TTC549 (cell line): ENCODE measurements at regions not wholly inside any gene's neighbourhood (a gene's known extent, or its start where the extent isn't known, plus 50 kb on each side); places are given as distances from the start of the nearest gene placed in this dataset.

Source experiments
- FAIRE-seq: peaks from 2 replicates; lab custom pipeline; 2012; peaks lifted over from hg19 to GRCh38; lab: Jason Lieb, UNC

DNA sequence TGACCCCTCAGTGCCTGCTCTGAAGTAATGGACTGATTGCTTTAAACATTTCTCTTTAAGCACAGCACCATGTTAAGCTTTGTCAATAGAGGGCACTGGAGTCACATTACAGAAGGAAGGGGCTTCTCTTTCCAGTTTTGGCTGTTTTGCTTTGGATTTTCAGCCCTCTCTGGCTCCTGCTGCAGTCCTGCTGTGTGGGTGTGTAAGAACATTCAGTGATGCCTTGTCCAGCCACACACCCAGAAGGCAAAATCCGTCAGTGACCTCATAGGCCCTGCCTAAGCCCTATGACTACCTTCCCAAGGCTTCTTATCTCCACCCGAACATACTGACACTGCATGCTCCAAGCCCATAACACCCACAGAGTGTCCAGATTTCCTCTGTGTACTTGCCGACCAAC, 215.3 kb upstream of the CTSO start:
- peak; percentile 99 for FAIRE-seq

DNA sequence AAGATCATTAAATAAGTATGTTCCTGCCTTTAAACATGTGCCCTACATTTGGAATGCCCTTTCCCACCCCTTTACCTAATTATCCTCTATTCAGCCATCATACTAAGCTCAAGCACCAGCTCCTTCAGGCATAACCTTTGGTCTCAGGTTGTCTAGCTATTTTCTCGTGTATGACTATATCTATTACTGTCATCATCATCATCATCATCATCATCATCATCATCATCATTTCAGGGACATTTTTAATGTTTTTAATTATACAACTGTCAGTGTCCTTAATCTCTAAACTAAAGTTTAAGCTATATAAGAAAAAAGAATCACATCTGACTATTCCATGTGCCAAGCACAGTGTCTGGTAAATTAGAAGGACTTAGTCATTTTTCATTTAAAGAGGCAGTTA, 214.6 kb upstream of the CTSO start:
- no peak for FAIRE-seq

DNA sequence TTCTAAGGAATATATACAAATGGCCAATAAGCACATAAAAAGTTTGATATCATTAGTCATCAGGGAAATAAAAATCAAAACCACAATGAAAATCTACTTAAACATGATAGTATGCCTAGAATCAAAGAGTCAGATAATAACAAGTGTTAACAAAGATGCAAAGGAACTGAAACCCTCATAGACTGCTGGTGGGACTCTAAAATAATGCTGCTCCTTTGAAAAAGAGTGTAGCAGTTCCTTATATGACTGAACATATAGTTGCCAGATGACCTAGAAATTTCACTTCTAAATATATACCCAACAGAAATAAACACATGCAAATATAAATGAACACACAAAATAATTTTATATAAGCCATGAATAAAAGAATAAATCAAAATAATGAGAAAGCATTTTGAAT, 205.1 kb upstream of the CTSO start:
- no peak for FAIRE-seq

DNA sequence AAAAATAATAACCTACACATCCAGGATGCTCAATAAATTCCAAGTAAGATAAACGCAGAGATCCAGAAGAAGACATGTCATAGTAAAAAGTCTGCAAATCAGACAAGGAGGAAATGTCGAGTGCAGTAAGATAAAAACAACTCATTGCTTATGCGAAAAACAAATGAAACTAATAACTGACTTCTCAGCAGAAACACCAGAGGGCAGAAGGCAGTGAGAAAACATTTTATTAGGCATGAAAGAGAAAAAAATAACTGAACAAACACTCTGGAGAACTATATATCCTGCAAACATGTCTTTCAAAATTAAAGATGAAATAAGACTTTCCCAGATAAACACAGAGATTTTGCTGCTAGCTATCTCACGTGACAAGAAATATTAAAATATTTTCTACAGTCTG, 201.3 kb upstream of the CTSO start:
- FAIRE-seq = peak; percentile 43

DNA sequence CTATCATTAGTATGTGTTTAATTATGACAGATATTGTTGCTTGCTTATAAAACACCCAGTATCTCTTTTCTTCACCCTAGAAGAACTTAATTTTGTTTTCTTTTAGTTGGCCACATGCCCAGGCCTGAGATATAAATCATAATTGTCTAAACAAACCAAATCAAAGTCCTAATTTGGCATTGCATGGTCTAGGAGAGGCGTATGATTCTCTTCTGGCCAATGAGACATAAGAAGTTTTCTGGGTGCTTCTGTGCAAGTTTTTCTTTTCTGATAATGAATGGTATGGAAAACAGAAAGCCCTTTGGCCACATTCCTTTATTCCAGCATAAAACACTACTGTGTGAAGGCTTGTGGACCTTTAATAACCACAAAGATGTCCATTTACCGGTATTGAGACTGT, 192.9 kb upstream of the CTSO start:
- no peak for FAIRE-seq

DNA sequence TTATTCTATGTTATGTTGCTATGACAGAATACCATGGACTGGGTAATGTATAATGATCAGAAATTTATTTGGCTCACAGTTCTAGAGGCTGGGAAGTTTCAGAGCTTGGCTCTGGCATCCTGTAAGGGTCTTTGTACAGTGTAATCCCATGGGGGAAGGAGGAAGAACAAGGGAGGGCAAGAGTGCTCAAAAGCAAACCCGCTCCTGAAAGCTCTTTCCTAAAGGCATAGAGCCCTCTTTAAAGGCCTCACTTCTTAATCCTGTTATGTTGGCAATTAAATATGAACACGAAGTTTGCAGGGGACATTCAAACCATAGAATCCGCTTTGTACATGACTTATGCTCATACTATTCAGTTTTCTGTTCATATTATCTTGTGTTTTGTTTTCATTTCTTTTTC, 191.3 kb upstream of the CTSO start:
- no peak for FAIRE-seq

DNA sequence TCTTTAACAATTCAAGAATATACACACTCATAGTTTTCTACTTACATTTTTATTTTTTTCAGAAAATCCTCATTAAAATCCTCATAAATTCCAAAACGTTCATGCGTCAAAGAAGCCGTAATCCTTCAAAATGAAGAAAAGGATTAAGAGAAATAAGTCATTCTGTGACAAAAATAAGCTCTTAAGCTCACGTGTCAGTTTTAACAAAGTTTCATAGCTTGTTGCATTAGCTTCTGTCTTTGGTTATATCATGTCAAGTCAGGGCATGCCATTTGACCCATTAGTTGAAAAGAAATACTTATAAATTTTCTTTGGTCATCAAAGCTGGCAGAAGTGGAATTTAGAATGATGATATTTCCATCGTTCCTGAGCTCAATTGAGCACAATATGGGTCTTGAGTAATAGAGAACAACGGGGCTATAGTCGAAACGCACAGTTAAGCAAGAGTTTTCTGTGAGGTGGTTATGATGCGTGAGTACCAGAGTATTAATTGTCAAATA, 185.2 kb upstream of the CTSO start:
- peak; percentile 48 for FAIRE-seq

DNA sequence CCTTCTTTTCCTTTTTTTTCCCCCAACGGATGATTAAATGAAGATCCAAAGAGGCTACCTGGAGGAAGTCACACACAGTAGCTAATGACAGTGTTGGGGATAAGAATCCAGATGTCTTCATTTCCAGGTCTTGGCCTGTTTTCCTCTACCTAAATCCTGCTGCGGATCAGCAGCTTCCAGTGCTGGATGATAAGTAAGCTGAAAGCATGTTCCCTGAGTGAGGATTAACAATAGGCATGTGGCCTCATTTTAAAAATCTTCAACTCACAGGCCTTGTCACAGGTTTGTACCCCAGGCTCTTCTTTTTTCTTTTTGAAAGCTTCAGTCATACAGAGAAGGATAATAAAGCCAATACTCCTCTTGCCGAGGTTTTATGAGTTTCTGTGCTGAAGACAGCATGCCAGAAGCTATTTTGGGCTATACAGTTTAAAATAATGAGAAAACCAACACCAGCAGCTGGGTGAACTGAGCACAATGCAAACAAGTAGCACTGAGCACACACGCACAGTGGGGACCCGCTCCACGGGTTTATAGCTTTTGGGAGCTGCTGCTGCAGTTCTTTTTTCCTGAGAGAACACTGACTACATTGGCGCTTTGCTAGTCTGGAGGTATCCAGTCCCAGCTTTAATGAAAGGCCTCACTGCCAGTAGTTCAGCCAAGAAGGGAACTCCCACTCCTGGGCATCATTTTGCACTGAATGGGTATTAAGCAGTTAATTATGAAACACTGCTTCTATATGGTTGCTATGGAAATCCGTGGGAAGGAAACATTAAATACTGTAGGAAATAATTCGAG, 184.2 kb upstream of the CTSO start:
- no peak for FAIRE-seq

DNA sequence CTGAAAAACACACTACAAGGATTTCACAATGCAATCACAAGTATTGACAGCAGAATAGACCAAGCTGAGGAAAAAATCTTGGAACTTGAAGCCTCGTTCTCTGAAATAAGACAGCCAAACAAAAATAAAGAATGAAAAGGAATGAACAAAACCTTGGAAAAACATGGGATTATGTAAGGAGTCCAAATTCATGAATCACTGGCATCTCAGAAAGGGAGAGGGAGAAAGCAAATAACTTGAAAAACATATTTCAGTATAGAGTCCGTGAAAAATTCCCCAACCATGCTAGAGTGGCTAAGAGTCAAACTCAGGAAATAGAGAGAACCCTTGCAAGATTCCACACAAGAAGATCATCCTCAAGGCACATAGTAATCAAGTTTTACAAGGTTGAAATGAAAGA, 178.5 kb upstream of the CTSO start:
- no peak for FAIRE-seq

DNA sequence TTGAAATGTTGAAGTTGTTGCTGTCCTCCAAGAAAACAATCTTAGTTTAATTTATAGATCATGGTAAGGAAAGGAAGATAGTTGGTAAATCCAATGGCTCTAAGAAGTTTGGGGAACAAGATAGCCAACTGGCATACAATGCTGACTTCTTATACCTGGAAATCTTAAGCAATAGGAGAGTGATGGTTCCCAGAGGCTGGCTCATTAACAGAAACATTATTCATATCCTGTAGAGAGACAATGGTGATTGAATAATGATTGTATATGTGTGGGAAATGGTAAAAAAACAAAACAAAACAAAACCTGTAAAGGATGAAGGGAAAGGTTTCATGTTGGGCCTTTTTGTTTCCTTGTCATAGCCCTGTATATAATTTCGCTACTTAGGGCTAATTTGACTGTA, 174.9 kb upstream of the CTSO start:
- no peak for FAIRE-seq

DNA sequence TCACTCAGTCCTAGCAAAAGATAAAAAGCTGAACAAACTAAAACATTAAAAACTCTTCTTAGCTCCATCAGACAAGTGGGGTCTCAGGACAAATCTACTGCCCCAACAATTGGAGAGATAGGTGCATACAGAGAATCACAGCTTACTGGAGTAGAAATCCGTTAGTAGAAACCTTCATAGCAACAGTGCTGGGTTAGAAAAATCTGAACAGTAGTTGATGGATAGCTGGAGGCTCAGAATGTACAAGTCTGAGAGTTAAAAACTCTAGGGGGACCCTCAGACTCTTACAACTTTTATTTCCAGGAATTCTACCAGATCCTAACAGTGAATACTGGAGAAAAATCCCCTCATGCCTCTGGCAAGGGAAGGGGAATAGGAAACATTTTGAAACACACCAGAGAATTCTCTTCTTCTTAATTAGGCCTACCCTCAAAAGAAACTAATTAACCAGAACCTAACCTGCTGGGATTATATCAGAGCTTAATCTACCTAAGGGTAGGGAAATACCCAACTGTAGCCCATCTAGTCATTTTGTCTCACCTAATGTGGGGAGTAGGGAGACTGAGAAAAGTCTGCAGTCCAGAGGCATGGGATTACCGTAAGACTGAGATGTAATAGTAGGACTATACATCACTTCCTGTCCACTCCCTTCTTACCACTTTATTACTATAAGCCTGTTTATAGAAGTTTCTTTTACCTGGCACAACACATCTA, 165.0 kb upstream of the CTSO start:
- no peak for FAIRE-seq

DNA sequence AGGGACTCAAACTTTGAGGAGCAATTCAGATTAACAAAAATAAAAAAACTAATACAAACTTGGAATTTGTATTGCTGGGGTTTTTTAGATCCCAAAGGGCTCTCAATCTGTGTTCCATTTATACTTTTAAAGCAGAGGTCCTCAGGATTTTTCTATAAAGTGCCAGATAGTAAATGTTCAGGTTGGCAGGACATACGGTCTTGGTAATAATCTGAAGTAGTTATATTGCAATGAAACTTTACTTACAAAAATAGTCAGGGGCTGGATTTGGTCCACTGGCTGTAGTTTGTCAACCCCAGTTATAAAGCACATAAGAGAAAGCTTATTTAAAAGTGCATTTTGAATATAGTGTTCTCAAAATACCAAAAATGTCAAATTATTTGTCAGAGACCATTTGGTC, 164.1 kb upstream of the CTSO start:
- FAIRE-seq = no peak

DNA sequence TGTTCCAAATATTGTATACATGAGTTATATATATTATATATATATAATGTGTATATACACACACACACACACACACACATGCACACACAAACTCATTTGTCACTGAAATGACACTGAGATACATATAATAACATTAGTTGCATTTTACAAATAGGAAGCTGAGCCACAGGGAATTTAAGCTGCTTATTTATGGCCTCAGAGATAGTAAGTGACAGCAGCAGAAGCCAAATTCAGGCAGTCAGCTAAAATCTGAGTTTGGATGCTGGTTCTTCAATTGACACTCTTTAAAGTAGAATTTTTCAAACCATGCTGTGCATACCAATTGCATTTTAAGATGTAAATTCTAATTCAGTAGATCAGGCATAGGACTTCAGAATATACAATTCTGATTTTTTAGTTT, 163.3 kb upstream of the CTSO start:
- no peak for FAIRE-seq

DNA sequence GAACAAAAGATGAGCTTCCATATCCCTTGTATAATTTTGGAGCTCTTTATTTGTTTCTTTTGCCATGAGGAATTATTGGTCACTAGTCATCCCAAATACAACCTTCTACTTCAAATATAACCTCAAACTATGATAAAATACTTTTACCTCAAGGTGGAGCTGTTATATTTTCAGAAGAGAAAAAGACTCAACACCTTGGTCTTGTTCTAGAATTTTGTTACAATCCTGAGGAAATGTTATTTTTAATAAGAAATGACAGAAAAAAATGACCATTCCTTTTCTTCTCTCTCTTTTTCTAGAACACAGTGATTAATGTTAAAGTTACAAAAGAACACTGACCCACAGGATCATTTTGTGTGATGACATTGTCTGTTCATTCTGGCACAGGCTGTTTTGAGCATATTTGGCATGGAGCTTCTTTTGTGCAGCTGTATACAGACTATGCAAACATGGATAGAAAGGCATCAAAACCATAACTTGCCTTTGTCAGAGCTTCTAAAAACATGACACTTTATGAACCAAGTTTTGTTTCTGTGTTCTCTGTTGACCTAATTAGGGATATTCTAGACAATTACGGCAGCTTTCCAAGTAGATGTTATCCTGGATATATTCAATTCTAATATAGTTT, 159.6 kb upstream of the CTSO start:
- peak; percentile 97 for FAIRE-seq

DNA sequence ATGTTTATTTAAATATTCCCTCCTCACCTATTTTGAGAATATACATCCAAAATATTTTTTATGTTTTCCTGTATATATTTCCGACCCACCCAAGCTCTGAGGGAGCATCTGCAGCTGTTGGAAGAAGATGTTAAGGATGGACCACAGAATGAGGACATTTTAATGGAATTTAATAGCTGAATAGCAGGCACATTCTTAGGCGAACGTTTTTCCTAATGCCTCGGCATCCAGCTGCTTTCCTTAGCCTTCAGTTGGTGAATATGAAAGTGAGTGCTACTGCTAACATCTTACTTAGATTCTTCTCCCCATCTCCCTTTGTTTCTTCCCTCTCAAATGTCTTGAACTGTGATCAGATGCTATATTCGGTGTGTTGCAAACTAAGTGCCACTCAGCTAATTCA, 158.0 kb upstream of the CTSO start:
- no peak for FAIRE-seq

DNA sequence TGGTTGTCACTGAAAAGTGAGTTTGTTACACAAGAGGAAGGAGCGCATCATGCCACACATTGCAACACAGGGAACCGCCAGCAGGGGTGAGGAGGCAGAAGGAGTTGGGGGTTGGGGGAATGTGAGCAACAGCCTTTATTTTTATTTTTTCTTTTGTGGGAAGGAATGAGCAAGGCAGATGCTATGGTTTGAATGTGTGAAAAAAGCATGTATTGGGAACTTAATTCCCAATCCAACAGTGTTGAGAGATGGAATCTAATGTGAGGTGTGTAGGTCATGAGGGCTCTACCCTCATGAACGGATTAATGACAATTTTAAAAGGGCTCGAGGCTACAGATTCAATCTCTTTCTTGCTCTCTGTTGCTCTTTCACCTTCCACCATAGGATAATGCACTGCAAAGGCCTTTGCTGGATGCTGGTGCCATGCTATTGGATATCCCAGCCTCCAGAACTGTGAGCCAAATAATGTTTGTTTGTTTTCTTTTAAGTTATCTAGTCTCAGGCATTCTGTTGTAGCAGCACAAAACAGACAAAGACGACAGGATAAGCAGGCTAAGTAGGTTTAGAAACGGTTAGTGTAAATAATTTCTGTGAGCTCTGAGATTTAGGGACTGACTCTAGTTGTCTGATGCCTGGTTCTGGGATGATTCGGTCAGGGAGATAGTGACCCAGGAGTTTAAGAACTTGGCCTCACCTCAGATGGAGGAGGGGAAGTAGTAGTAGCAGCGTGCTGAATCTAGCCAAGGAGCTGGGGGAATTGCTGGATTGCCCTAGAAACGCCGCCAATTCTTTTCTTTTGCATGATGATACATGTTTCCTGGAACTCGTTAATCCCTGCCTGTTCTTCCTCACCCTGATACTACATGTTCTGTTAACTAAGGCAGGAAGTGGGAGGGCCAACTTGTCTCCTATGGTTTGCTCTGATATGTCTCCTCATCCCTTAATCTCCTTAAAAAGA, 156.6 kb upstream of the CTSO start:
- peak; percentile 99 for FAIRE-seq

DNA sequence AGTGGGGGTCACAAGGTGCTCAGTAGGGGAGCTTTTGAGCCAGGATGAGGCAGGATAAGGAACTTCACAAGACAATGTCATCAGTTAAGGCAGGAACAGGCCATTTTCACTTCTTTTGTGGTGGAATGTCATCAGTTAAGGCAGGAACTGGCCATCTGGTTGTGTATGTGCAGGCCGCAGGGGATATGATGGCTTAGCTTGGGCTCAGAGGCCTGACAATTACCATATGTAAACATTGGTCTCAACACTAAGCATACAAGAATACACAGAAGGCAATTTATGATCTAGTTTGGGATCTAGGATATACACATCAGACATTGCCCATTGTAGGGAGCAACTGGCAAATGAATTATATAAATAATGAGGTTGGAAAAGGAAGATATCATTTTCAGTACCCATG, 155.4 kb upstream of the CTSO start:
- FAIRE-seq = peak; percentile 94

DNA sequence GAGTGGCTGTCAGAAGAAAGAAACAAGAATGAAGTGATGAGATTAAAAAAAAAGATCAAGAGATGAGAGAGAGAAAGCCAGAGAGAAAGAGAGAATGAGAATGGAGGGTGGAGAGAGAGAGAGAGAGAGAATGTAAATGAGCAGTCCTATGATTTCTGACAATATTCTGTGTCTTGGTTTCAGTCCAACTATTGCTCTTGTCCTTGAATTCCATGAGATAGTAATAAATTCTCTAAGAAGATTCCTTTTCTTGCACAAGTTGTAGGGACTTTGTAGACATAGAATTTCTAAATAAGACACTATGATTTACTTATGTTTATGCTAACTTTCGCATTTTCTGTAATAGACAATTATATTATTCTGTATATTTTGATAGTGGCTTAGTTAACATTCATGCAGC, 149.6 kb upstream of the CTSO start:
- peak; percentile 75 for FAIRE-seq

DNA sequence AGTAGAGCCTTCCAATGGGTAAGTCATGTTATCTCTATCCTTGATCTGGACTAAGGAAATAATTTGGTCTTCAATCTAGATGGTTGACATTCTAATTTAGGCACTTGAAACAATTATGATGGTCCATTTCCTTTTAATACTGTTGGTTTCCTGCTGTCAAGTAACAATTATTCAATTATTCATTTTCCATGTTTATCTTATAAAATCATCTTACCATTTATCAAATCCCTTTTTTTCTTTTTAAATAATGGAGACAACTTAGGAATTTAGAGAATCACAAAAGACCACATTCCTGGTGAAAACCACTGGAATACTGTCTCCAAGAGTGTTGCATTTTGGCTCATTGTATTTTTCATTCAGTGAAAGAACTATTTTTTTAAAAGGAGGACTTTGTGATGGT, 148.7 kb upstream of the CTSO start:
- peak; percentile 68 for FAIRE-seq

DNA sequence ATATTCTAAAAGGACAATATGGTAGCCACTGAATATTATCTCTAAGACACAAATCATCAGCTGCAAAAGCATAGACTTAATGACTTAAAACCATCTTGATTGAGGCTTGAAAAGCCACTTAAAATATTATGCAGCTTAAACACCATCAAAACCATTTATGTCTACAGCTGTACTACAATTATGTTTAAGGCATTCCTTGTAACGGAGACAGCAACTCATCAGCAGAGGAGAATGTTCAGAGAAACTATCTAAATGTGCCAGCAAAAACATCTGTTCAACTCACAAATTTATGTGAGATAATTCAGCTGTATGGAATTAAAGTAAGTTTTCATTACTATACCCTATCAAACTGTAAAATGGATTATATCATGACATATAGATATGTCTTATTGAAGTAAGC, 147.9 kb upstream of the CTSO start:
- no peak for FAIRE-seq

DNA sequence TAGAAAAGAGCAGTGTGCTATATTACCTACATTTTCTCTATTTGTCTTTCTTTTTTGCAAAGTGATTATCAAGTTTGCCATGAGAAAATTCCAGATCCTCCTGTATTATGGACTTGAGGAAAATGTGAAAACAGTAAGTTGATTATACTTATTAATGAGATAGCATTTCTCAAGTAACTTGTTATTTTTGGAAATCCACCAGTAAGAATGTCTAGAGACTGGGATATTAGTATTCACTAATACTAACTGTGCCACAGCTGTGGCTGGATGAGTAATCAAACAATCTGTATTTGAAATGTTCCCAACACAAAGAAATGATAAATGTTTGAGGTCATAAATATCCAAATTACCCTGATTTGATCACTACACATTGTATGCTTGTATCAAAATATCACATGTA, 147.0 kb upstream of the CTSO start:
- FAIRE-seq = no peak

DNA sequence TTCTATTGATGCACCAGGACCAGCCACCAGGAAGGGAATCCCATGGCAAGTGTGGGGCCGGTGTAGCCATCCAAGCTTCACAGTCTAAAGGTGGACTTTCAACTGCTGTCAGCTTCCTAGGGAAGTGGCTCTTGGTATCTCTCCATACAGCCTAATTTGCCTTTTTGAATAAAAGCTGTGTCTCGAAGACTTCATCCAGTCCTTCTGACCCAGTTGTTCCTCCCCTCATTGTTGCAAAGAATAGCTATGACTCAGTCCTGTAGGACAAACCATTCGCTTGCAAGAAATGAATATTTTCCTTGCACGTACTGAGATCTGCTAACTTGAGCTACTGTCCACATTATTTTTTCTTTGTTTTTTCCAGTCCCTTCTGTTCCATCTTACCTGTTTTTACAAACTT, 145.1 kb upstream of the CTSO start:
- FAIRE-seq = peak; percentile 17
